Subcutaneous abdominal adipose tissue (tissue), 5 donors: ENCODE measurements at regions not wholly inside any gene's neighbourhood (a gene's known extent, or its start where the extent isn't known, plus 50 kb on each side); places are given as distances from the start of the nearest gene placed in this dataset.

ENCODE experiments used
- H3K27ac ChIP-seq: one replicate; pipeline ENCODE4 v1.7.0; 2013; ENCODE audit warnings: low read depth, mild to moderate bottlenecking, inconsistent platforms, low read length, moderate library complexity
- H3K27me3 ChIP-seq, 5 donors: one replicate each; pipeline ENCODE4 v1.7.0; 2013; ENCODE audit warnings: low read length in 5 of 5, inconsistent platforms in 1 of 5; ENCODE audit not compliant: control insufficient read depth in 5 of 5, insufficient read depth in 4 of 5
- H3K36me3 ChIP-seq, 5 donors: one replicate each; pipeline ENCODE4 v1.7.0; 2013; ENCODE audit warnings: low read length in 5 of 5; ENCODE audit not compliant: control insufficient read depth in 5 of 5, insufficient read depth in 5 of 5
- H3K4me1 ChIP-seq, 5 donors: one replicate each; pipeline ENCODE4 v1.7.0; 2013; ENCODE audit warnings: low read length in 5 of 5, mild to moderate bottlenecking in 3 of 5, moderate library complexity in 1 of 5; ENCODE audit not compliant: control insufficient read depth in 5 of 5, insufficient read depth in 5 of 5
- H3K4me3 ChIP-seq, 5 donors: one replicate each; pipeline ENCODE4 v1.7.0; 2013; ENCODE audit warnings: low read length in 5 of 5, low read depth in 1 of 5
- H3K9ac ChIP-seq, 5 donors: one replicate each; pipeline ENCODE4 v1.7.0; 2013; ENCODE audit warnings: low read length in 5 of 5, mild to moderate bottlenecking in 4 of 5, moderate library complexity in 3 of 5
- H3K9me3 ChIP-seq, 5 donors: one replicate each; pipeline ENCODE4 v1.7.0; 2013; ENCODE audit warnings: low read length in 5 of 5; ENCODE audit not compliant: control insufficient read depth in 5 of 5
- donor health status: healthy.
- donor health status: healthy.
- donor health status: healthy.
- donor health status: healthy.
- donor health status: healthy.

GRCh38 chr16:6898896-6899295 is 433.7 kb upstream of the RBFOX1 start:
- no peak overlapping the region for H3K9ac ChIP-seq
- peaks cover 0 to 6% (median 0%) of the 10 kb centered on the region in 5 donors for H3K9me3 ChIP-seq
- H3K27me3 ChIP-seq: no peaks in the 10 kb centered on the region
- H3K36me3 ChIP-seq: no peaks in the 10 kb centered on the region
- no peak overlapping the region for H3K27ac ChIP-seq
- H3K4me1 ChIP-seq: peaks cover 0 to 3% (median 0%) of the 10 kb centered on the region in 5 donors
- no peak overlapping the region for H3K4me3 ChIP-seq

- no peaks in the 10 kb centered on the region for H3K36me3 ChIP-seq
- peaks cover 0 to 3% (median 0%) of the 10 kb centered on the region in 5 donors for H3K4me1 ChIP-seq
- peaks cover 0 to 6% (median 0%) of the 10 kb centered on the region in 5 donors for H3K9me3 ChIP-seq
- H3K9ac ChIP-seq: no peak overlapping the region
- H3K4me3 ChIP-seq: no peak overlapping the region
- no peaks in the 10 kb centered on the region for H3K27me3 ChIP-seq
- H3K27ac ChIP-seq: no peak overlapping the region
Observed at GRCh38 chr16:6897876-6898485, 434.7 kb upstream of the RBFOX1 start.

DNA sequence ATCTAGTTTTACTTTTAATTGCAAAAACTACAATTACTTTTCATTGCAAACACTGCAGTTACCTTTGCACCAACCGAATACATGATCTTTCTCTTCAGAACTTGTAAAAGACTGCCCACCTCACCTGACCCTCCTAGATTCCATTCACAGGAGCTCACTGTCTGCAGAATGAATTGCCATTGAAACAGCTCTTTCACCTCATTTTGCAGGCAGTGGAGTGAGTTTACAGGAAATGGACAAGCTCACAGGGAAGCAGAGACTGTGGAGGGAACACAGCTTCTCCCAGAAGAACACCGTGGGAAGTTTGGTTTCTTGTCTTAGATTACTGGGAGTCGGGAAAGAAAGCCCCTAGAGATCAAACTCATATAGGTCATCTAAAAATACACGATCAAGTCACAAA is 439.7 kb upstream of the RBFOX1 start:
- H3K4me1 ChIP-seq: no peaks in the 10 kb centered on the region
- no peak overlapping the region for H3K27ac ChIP-seq
- no peaks in the 10 kb centered on the region for H3K36me3 ChIP-seq
- H3K4me3 ChIP-seq: no peak overlapping the region
- no peak overlapping the region for H3K9ac ChIP-seq
- H3K9me3 ChIP-seq: no peaks in the 10 kb centered on the region
- H3K27me3 ChIP-seq: no peaks in the 10 kb centered on the region

DNA sequence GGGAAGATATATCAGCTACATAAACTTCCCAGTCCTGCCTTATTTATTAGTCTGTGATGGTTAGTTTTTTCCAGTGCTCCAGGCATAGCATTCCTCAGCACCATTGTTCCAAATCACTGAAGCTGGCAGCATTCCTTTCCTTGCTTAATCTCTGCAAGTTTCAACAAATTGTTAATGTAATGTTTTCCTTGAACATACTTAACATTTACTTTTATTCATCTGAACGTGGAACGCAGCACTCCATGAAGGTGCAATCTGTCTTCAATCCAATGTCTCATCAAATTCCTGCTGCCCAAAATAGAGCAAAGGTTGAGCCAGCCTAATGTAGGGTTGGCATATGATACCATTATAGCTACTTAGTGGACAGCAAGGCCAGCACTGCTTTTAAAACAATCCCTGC is 441.1 kb upstream of the RBFOX1 start:
- Histone ChIP-seq H3K4me3 (no peak overlapping the region), H3K36me3 (no peaks in the 10 kb centered on the region), H3K4me1 (no peaks in the 10 kb centered on the region), H3K27me3 (no peaks in the 10 kb centered on the region), H3K9ac (no peak overlapping the region), H3K9me3 (no peaks in the 10 kb centered on the region), H3K27ac (no peak overlapping the region)

- H3K27me3 ChIP-seq: no peaks in the 10 kb centered on the region
- H3K9me3 ChIP-seq: no peaks in the 10 kb centered on the region
- no peak overlapping the region for H3K4me3 ChIP-seq
- H3K9ac ChIP-seq: no peak overlapping the region
- H3K4me1 ChIP-seq: no peaks in the 10 kb centered on the region
- no peak overlapping the region for H3K27ac ChIP-seq
- no peaks in the 10 kb centered on the region for H3K36me3 ChIP-seq
Observed at GRCh38 chr16:6888531-6888930, 444.1 kb upstream of the RBFOX1 start.

- H3K9ac ChIP-seq: no peak overlapping the region
- H3K9me3 ChIP-seq: no peaks in the 10 kb centered on the region
- no peak overlapping the region for H3K27ac ChIP-seq
Observed at GRCh38 chr16:6884002-6884401, 448.6 kb upstream of the RBFOX1 start.

DNA sequence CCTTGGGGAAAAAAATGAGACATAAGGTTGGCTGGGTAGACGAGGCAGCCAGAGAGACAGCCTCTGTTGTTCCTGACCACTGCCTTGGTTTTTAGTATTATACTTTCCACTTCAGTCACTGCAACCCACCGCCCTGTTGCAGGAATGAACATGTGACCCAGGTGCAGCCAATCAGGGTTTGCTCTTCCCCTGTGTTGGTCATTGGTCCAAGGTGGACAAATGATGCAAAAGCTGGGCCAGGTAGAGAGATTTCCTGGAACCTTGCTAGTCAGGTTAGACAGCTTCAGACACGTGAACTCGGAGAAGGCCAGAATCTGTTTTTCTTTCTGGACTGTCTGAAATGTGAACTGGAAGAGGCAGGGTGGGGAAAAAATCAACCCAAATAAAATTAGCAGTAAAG is 452.4 kb upstream of the RBFOX1 start:
- no peaks in the 10 kb centered on the region for H3K9me3 ChIP-seq
- no peaks in the 10 kb centered on the region for H3K36me3 ChIP-seq
- no peak overlapping the region for H3K27ac ChIP-seq
- no peak overlapping the region for H3K9ac ChIP-seq
- no peak overlapping the region for H3K4me3 ChIP-seq
- H3K27me3 ChIP-seq: no peaks in the 10 kb centered on the region
- no peaks in the 10 kb centered on the region for H3K4me1 ChIP-seq

More at GRCh38 chr16:6884002-6884401, 448.6 kb upstream of the RBFOX1 start:
- no peaks in the 10 kb centered on the region for H3K4me1 ChIP-seq
- H3K4me3 ChIP-seq: no peak overlapping the region
- H3K36me3 ChIP-seq: no peaks in the 10 kb centered on the region
- H3K27me3 ChIP-seq: no peaks in the 10 kb centered on the region

DNA sequence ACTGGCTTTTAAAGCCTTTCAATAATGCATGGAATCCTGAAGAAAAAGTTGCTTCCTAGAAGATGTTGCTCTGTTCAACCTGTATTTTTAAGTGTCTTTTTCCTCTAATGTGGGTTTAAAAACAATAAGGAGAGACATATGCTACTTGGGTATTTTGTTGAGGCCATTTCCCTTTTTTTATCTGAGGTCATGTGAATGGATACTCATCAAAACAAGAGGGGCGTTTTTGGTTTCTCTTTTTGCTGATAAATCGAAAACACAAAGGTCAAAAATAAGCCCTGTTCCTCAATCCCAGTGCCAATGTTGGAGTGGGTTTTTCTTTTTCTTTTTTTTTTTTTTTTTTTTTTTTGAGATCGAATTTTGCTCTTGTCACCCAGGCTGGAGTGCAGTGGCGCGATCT is 468.0 kb upstream of the RBFOX1 start:
- Histone ChIP-seq H3K9me3 (peaks cover 0 to 4% (median 0%) of the 10 kb centered on the region in 5 donors), H3K4me1 (peaks cover 0 to 3% (median 0%) of the 10 kb centered on the region in 5 donors), H3K9ac (no peak overlapping the region), H3K27me3 (no peaks in the 10 kb centered on the region), H3K27ac (no peak overlapping the region), H3K36me3 (no peaks in the 10 kb centered on the region), H3K4me3 (no peak overlapping the region)

DNA sequence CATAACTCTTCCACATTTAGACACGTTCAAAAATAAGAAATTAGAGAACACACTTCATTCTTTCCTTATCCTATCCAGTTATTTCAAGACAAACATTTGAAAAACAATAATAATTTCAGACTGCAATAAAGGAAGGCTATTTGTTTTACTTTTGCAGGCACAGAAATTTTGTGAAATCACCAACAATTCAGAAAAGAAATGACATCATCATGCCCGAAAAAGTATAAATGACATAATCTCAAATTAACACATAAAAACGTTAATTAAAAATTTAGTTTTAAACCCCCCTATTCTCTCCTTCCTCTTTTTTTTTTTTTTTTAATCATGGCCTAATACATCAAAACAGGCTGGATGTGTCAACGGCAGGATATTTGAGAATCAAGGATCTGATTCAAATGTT is 468.4 kb upstream of the RBFOX1 start:
- Histone ChIP-seq H3K4me3 (no peak overlapping the region), H3K27me3 (no peaks in the 10 kb centered on the region), H3K27ac (no peak overlapping the region), H3K36me3 (no peaks in the 10 kb centered on the region), H3K9me3 (peaks cover 0 to 4% (median 0%) of the 10 kb centered on the region in 5 donors), H3K4me1 (peaks cover 0 to 3% (median 0%) of the 10 kb centered on the region in 5 donors), H3K9ac (no peak overlapping the region)

DNA sequence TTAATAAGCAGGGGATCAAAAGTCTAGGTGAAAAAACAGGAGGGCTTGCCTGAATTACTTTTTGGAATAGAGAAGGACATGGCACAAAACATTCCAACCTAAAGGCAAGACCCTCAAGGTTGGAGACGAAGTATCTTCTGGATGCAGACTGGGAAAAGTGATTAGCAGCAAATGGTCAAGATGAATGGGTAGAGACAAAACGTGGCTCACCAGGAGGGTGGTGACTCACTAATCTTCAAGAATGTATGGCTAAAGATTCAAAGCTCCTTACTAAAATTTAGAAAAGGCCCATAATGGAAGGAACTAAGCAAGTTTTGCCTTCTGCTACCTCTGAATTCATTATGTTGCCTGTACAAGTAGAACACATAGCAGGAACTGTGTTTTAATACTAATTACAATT is 469.5 kb upstream of the RBFOX1 start:
- Histone ChIP-seq H3K9ac (no peak overlapping the region), H3K4me1 (peaks cover 0 to 3% (median 0%) of the 10 kb centered on the region in 5 donors), H3K9me3 (no peaks in the 10 kb centered on the region), H3K4me3 (no peak overlapping the region), H3K36me3 (no peaks in the 10 kb centered on the region), H3K27ac (no peak overlapping the region), H3K27me3 (no peaks in the 10 kb centered on the region)
